Sigmoid colon (tissue), 6 donors: ENCODE measurements at regions not wholly inside any gene's neighbourhood (a gene's known extent, or its start where the extent isn't known, plus 50 kb on each side); places are given as distances from the start of the nearest gene placed in this dataset.

Experiments
- DNase-seq: peaks from one replicate; pipeline ENCODE4 v3.0.0-alpha.2; 2019
- H3K27ac ChIP-seq, 4 donors: fragments of 200-600 bp; sonication (generic); one replicate each; pipeline ENCODE4 v1.5.1; 2016 to 2019; ENCODE audit warnings: mild to moderate bottlenecking in 1 of 4
- H3K27me3 ChIP-seq, 3 donors: fragments of 200-600 bp; sonication (generic); one replicate each; pipeline ENCODE4 v1.5.1; 2019; ENCODE audit warnings: mild to moderate bottlenecking in 1 of 3
- H3K36me3 ChIP-seq, 4 donors: fragments of 200-600 bp; sonication (generic); one replicate each; pipeline ENCODE4 v1.5.1; 2016 to 2019
- H3K4me1 ChIP-seq, 4 donors: fragments of 200-600 bp; sonication (generic); one replicate each; pipeline ENCODE4 v1.5.1; 2017 to 2019
- H3K4me3 ChIP-seq, 4 donors: fragments of 200-600 bp; sonication (generic); one replicate each; pipeline ENCODE4 v1.5.1; 2017 to 2019; ENCODE audit warnings: mild to moderate bottlenecking in 2 of 4, moderate library complexity in 1 of 4
- H3K9me3 ChIP-seq, 4 donors: fragments of 200-600 bp in 3 of 4; sonication (generic) in 3 of 4; one replicate each; pipeline versions ENCODE4 v1.5.1 to v1.6.1; 2013 to 2019
- EP300 ChIP-seq, 4 donors: sonication (generic); formaldehyde crosslinking; IDR thresholded peaks; one replicate each; pipeline ENCODE4 v1.6.1; 2017; ENCODE audit warnings: antibody characterized with exemption in 4 of 4
- POLR2A ChIP-seq, 2 donors: fragments of 450-650 bp; IDR thresholded peaks; one replicate each; pipeline ENCODE4 v1.6.1; 2016; ENCODE audit warnings: antibody characterized with exemption in 2 of 2, mild to moderate bottlenecking in 2 of 2, moderate library complexity in 2 of 2
- POLR2AphosphoS5 ChIP-seq, 4 donors: sonication (generic); formaldehyde crosslinking; IDR thresholded peaks; one replicate each; pipeline ENCODE4 v1.6.1; 2017; ENCODE audit warnings: antibody characterized with exemption in 4 of 4
- WGBS, 2 donors: extraction: QIAGEN DNeasy Blood & Tissue Kit; methylation state at CpG; one replicate each; pipeline ENCODE4 v1.1.7; 2013; 5-methylcytosine and 5-hydroxymethylcytosine counted together
- intact Hi-C: fragments of 100-400 bp; cut with DNase I; formaldehyde crosslinking; loops from one replicate; pipeline ENCODE4 v1.15.1; 2023
- TF ChIP-seq, protein P1 (sequence below), 4 experiments: fragments of 450-650 bp in 3 of 4; fragments of 200-600 bp in 1 of 4; IDR thresholded peaks; one replicate each; pipeline ENCODE4 v1.5.1; 2016 to 2019; ENCODE audit warnings: antibody characterized with exemption in 4 of 4, mild to moderate bottlenecking in 3 of 4, moderate library complexity in 2 of 4
- donor health status: healthy with polysubstance abuse.
- donor health status: healthy.

DNA sequence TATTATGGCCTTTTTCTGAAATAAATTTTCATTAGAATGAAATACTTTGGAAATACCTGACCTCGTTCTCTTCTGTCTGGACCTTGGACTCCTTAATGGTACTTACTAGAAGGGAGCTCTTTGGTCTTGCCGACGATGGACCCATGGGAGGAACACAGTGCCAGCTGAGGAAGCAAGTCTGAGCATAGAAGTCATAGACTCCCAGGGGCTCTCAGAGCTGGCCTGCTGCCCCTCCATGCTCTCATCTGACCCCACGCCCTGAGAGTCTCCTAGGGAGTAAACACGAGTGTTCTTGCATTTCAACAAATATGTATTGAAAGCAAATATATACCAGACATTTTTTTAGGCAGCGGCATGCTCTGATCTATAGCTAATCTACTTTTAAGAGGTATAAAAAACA lies 87.8 kb downstream of the PLEKHG1 start:
- Histone ChIP-seq H3K4me3 (no peak overlapping the region), H3K4me1 (peaks cover 0 to 20% (median 3%) of the 10 kb centered on the region in 4 donors), H3K27ac (peak overlapping the region in 2 of 4 donors; percentile 26 to 28), H3K36me3 (no peaks in the 10 kb centered on the region), H3K27me3 (no peaks in the 10 kb centered on the region), H3K9me3 (no peaks in the 10 kb centered on the region)
- intact Hi-C loops: no loop called here
- TF ChIP-seq EP300 (IDR thresholded peaks at IDR 0.05) (no peak), POLR2A (IDR thresholded peaks at IDR 0.05) (no peak), POLR2AphosphoS5 (IDR thresholded peaks at IDR 0.05) (no peak)
- TF ChIP-seq, protein P1, sequence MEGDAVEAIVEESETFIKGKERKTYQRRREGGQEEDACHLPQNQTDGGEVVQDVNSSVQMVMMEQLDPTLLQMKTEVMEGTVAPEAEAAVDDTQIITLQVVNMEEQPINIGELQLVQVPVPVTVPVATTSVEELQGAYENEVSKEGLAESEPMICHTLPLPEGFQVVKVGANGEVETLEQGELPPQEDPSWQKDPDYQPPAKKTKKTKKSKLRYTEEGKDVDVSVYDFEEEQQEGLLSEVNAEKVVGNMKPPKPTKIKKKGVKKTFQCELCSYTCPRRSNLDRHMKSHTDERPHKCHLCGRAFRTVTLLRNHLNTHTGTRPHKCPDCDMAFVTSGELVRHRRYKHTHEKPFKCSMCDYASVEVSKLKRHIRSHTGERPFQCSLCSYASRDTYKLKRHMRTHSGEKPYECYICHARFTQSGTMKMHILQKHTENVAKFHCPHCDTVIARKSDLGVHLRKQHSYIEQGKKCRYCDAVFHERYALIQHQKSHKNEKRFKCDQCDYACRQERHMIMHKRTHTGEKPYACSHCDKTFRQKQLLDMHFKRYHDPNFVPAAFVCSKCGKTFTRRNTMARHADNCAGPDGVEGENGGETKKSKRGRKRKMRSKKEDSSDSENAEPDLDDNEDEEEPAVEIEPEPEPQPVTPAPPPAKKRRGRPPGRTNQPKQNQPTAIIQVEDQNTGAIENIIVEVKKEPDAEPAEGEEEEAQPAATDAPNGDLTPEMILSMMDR (IDR thresholded peaks at IDR 0.05): no peak
- no peak for DNase-seq
- WGBS, 2 donors: 11 to 47% methylated on average over 6 of the region's 6 CpGs

DNA sequence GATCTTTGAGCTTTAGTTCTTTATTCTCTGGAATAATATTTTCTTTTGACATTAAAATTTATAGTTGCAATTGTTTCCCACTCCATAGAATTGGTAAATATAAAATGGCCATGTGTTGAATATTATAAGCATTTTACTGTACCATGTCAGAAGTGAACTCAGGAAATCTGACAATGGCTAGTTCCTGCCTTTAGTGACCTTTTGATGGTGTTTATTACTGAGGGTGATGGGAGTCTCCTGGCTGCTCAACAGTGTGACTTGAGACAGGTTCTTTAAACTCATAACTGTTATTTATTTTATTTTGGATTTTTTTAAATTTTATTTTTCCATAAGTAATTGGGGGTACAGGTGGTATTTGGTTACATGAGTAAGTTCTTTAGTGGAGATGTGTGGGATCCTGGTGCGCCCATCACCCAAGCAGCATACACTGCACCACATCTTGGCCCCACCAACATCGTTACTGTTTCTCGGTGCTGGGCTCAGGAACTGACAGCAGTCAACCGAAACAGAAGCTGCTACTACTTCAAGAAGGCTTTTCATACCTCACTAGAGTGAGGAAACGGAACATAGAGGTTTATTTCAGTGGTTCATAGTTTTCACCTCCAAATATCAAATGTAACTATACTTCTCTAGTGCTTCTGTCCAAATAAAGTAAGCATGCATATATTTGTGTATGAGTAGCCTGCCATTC lies 90.4 kb downstream of the PLEKHG1 start:
- Histone ChIP-seq H3K4me3 (no peak overlapping the region), H3K27ac (no peak overlapping the region), H3K4me1 (peaks cover 0 to 37% (median 8%) of the 10 kb centered on the region in 4 donors), H3K36me3 (no peaks in the 10 kb centered on the region), H3K27me3 (no peaks in the 10 kb centered on the region), H3K9me3 (no peaks in the 10 kb centered on the region)
- TF ChIP-seq EP300 (IDR thresholded peaks at IDR 0.05) (no peak), POLR2AphosphoS5 (IDR thresholded peaks at IDR 0.05) (no peak), POLR2A (IDR thresholded peaks at IDR 0.05) (no peak)
- intact Hi-C loops: no loop called here
- 74 to 96% methylated on average over 5 of the region's 5 CpGs for WGBS, 2 donors
- DNase-seq: no peak

DNA sequence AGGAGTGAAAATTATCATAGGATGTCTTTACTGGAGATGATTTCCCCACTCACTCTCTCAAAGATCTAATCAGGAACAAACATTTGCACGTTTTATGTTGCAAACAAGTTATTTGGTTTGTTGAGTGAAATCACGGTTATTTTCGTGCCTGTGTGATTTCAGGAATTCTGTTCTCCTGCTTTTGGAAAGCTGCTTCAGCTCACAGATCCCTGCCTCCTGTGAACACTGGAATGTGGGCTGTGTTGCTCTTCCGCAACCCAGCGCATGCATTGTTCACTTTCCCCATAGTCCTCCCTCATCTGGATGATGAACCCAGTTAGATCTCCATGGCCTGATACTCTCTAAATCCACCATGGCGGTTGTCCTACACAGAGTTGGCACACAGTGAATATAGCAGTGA lies 91.0 kb downstream of the PLEKHG1 start:
- Histone ChIP-seq H3K27ac (no peak overlapping the region), H3K27me3 (no peaks in the 10 kb centered on the region), H3K4me1 (peaks cover 0 to 43% (median 12%) of the 10 kb centered on the region in 4 donors), H3K4me3 (no peak overlapping the region), H3K9me3 (no peaks in the 10 kb centered on the region), H3K36me3 (no peaks in the 10 kb centered on the region)
- no peak for TF ChIP-seq EP300 (IDR thresholded peaks at IDR 0.05)
- TF ChIP-seq POLR2AphosphoS5 (IDR thresholded peaks at IDR 0.05): no peak
- TF ChIP-seq, protein P1 (IDR thresholded peaks at IDR 0.05): no peak
- no peak for TF ChIP-seq POLR2A (IDR thresholded peaks at IDR 0.05)
- intact Hi-C loops: no loop called here
- DNase-seq: no peak
- 90 to 95% methylated on average over 6 of the region's 6 CpGs for WGBS, 2 donors

DNA sequence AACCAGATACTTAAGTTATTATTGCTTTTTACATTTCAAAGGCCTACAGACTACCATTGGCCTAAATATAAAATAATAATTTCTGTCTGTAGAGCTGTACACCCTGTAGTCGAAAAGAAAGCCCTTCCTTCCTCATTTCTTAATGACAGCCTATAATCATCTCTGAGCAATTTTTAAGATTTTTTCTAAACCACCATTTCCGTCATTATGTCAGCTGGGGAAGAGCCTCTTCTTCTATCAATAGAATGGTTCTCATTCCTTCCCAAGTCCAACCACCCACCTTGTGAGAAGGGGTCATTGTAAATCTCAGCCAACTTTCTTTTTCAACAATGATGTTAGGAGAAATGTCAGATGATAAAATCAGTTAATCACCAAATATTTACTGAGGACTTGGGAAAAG lies 91.8 kb downstream of the PLEKHG1 start:
- peaks cover 0 to 51% (median 20%) of the 10 kb centered on the region in 4 donors for H3K4me1 ChIP-seq

DNA sequence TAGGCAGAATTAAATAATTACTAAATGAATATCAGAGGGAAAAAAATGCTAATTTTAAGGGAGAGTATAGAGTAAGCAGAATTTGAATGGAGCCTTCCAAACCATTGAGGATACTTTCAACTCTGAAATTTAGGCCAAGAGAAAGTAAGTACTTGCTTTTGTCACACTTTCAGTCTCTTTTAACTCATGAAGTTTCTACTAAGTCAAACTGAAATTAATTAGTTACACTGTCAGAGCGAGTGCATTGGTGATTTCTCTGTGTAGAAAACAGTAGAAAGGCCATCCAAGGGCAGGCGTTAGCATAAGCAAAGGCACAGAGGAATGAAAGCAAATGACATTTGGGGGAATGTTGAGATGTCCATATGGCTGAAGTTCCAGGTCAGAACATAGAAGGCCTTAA lies 92.9 kb downstream of the PLEKHG1 start:
- no peak for DNase-seq
- Histone ChIP-seq H3K27ac (no peak overlapping the region), H3K4me3 (no peak overlapping the region), H3K27me3 (no peaks in the 10 kb centered on the region), H3K4me1 (peaks cover 0 to 53% (median 22%) of the 10 kb centered on the region in 4 donors), H3K36me3 (no peaks in the 10 kb centered on the region), H3K9me3 (no peaks in the 10 kb centered on the region)
- intact Hi-C loops: no loop called here
- TF ChIP-seq, protein P1 (IDR thresholded peaks at IDR 0.05): no peak
- TF ChIP-seq POLR2AphosphoS5 (IDR thresholded peaks at IDR 0.05): no peak
- no peak for TF ChIP-seq EP300 (IDR thresholded peaks at IDR 0.05)
- no peak for TF ChIP-seq POLR2A (IDR thresholded peaks at IDR 0.05)
- 84 to 92% methylated on average over 2 of the region's 2 CpGs for WGBS, 2 donors

More for the DNA sequence above, 91.8 kb downstream of the PLEKHG1 start:
- no peak overlapping the region for H3K27ac ChIP-seq
- no peaks in the 10 kb centered on the region for H3K36me3 ChIP-seq
- DNase-seq: no peak
- no peak overlapping the region for H3K4me3 ChIP-seq
- TF ChIP-seq EP300 (IDR thresholded peaks at IDR 0.05) (no peak), POLR2A (IDR thresholded peaks at IDR 0.05) (no peak), POLR2AphosphoS5 (IDR thresholded peaks at IDR 0.05) (no peak)
- TF ChIP-seq, protein P1 (IDR thresholded peaks at IDR 0.05): no peak
- intact Hi-C loops: no loop called here
- H3K27me3 ChIP-seq: no peaks in the 10 kb centered on the region
- H3K9me3 ChIP-seq: no peaks in the 10 kb centered on the region
- 55 to 90% methylated on average over 2 of the region's 2 CpGs for WGBS, 2 donors
